Stimulated activated CD4-positive, alpha-beta T cell treated with anti-CD3 and anti-CD28 coated beads, TNF-alpha, amount 100 ng/mL, for 1 hour (primary cell): ENCODE measurements at regions not wholly inside any gene's neighbourhood (a gene's known extent, or its start where the extent isn't known, plus 50 kb on each side); places are given as distances from the start of the nearest gene placed in this dataset.

Experiments used
- DNase-seq, 3 donors: peaks; one replicate each; pipeline ENCODE4 v3.0.0-alpha.2; 2020; ENCODE audit warnings: low read depth in 3 of 3, low spot score in 1 of 3

- no peak for DNase-seq
Observed at GRCh38 chr10:78800535-78801320, 268.0 kb upstream of the ZMIZ1 start.

GRCh38 chr10:78802431-78802830 lies 266.3 kb upstream of the ZMIZ1 start:
- no peak for DNase-seq

- no peak for DNase-seq
Observed at GRCh38 chr10:78802866-78803265, 265.9 kb upstream of the ZMIZ1 start.

GRCh38 chr10:78803710-78804109 lies 265.1 kb upstream of the ZMIZ1 start:
- DNase-seq: no peak

GRCh38 chr10:78804411-78805032 lies 264.2 kb upstream of the ZMIZ1 start:
- no peak for DNase-seq

- no peak for DNase-seq
Observed at GRCh38 chr10:78805176-78805575, 263.6 kb upstream of the ZMIZ1 start.

- DNase-seq: no peak
Observed at GRCh38 chr10:78806681-78807221, 262.0 kb upstream of the ZMIZ1 start.

GRCh38 chr10:78807504-78808203 lies 261.1 kb upstream of the ZMIZ1 start:
- no peak for DNase-seq

- DNase-seq: no peak
Observed at GRCh38 chr10:78808286-78808685, 260.5 kb upstream of the ZMIZ1 start.

- DNase-seq: no peak
Observed at GRCh38 chr10:78808736-78809367, 259.9 kb upstream of the ZMIZ1 start.

- DNase-seq: no peak
Observed at GRCh38 chr10:78811174-78811573, 257.6 kb upstream of the ZMIZ1 start.

- DNase-seq: no peak
Observed at GRCh38 chr10:78812571-78813318, 256.0 kb upstream of the ZMIZ1 start.

GRCh38 chr10:78813526-78813925 lies 255.2 kb upstream of the ZMIZ1 start:
- no peak for DNase-seq

GRCh38 chr10:78813998-78814399 lies 254.8 kb upstream of the ZMIZ1 start:
- no peak for DNase-seq

- no peak for DNase-seq
Observed at GRCh38 chr10:78814407-78814806, 254.4 kb upstream of the ZMIZ1 start.

GRCh38 chr10:78815702-78816334 lies 252.9 kb upstream of the ZMIZ1 start:
- DNase-seq: no peak

GRCh38 chr10:78817361-78817760 lies 251.4 kb upstream of the ZMIZ1 start:
- DNase-seq: no peak

- DNase-seq: no peak
Observed at GRCh38 chr10:78817804-78818203, 251.0 kb upstream of the ZMIZ1 start.

- no peak for DNase-seq
Observed at GRCh38 chr10:78819361-78820006, 249.3 kb upstream of the ZMIZ1 start.

- DNase-seq: no peak
Observed at GRCh38 chr10:78820007-78820362, 248.8 kb upstream of the ZMIZ1 start.
